ENCODE measurements at regions not wholly inside any gene's neighbourhood (a gene's known extent, or its start where the extent isn't known, plus 50 kb on each side); places are given as distances from the start of the nearest gene placed in this dataset.

- Mint-ChIP-seq H3K36me3 (ENCODE audit: low read depth) (no peaks in the 10 kb centered on the region), H3K4me1 (ENCODE audit: low read depth) (no peaks in the 10 kb centered on the region), H3K9me3 (no peaks in the 10 kb centered on the region), H3K27me3 (peaks cover 8% of the 10 kb centered on the region), H3K4me3 (no peak overlapping the region), H3K27ac (no peak overlapping the region)
- TF ChIP-seq, protein P1, sequence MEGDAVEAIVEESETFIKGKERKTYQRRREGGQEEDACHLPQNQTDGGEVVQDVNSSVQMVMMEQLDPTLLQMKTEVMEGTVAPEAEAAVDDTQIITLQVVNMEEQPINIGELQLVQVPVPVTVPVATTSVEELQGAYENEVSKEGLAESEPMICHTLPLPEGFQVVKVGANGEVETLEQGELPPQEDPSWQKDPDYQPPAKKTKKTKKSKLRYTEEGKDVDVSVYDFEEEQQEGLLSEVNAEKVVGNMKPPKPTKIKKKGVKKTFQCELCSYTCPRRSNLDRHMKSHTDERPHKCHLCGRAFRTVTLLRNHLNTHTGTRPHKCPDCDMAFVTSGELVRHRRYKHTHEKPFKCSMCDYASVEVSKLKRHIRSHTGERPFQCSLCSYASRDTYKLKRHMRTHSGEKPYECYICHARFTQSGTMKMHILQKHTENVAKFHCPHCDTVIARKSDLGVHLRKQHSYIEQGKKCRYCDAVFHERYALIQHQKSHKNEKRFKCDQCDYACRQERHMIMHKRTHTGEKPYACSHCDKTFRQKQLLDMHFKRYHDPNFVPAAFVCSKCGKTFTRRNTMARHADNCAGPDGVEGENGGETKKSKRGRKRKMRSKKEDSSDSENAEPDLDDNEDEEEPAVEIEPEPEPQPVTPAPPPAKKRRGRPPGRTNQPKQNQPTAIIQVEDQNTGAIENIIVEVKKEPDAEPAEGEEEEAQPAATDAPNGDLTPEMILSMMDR (IDR thresholded peaks at IDR 0.05) = no peak
- DNase-seq (no peak), ATAC-seq (no peak)
- ChIA-PET CTCF (interaction anchor here (0.8 to 1.2 kb wide), 3 partner anchors 37 to 204 kb away, joined by 3 to 4 read pairs (median 3); no protein-coding TSS in a partner anchor), POLR2A (no interaction called here)
- intact Hi-C loops (cut with micrococcal nuclease) = no loop called here
Observed at GRCh38 chr20:51185861-51186260, 163.0 kb upstream of the KCNG1 start.

- ATAC-seq (no peak), DNase-seq (no peak)
- POLR2A ChIA-PET = no interaction called here
- Mint-ChIP-seq H3K27ac (no peak overlapping the region), H3K4me3 (no peak overlapping the region), H3K4me1 (ENCODE audit: low read depth) (no peaks in the 10 kb centered on the region), H3K27me3 (peaks cover 8% of the 10 kb centered on the region), H3K36me3 (ENCODE audit: low read depth) (no peaks in the 10 kb centered on the region), H3K9me3 (no peaks in the 10 kb centered on the region)
- CTCF ChIA-PET = interaction anchor here (1.2 kb wide), 1 partner anchor 37 kb away, joined by 3 read pairs; no protein-coding TSS in a partner anchor
- TF ChIP-seq, protein P1 (IDR thresholded peaks at IDR 0.05) = no peak
- intact Hi-C loops (cut with micrococcal nuclease) = no loop called here
Observed at GRCh38 chr20:51185277-51185676, 162.4 kb upstream of the KCNG1 start.

DNA sequence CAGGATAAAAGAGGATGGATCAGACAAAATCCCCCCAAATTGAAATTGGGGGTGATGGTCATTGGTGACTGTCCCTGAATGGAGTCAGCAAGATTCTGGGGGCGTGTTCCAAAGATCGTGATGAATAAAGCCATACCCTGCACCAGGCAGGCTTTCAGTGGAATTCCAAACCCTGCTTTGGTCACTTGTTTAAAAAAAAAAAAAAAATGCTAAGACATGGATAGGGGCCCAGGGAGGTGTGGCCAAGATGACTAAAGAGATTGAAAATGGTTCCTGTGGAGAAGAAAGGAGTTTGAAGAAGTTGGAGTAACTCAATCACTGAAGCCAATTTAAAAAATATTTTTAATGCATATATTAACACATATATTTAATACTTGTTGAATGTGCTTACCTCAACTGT lies 161.4 kb upstream of the KCNG1 start:
- no peaks in the 10 kb centered on the region for H3K36me3 Mint-ChIP-seq (ENCODE audit: low read depth)
- H3K9me3 Mint-ChIP-seq = no peaks in the 10 kb centered on the region
- intact Hi-C loops (cut with micrococcal nuclease) = no loop called here
- H3K4me3 Mint-ChIP-seq = no peak overlapping the region
- DNase-seq (no peak), ATAC-seq (no peak)
- TF ChIP-seq, protein P1 (IDR thresholded peaks at IDR 0.05) = no peak
- no peaks in the 10 kb centered on the region for H3K4me1 Mint-ChIP-seq (ENCODE audit: low read depth)
- CTCF ChIA-PET = no interaction called here
- H3K27ac Mint-ChIP-seq = no peak overlapping the region
- peaks cover 16% of the 10 kb centered on the region for H3K27me3 Mint-ChIP-seq
- POLR2A ChIA-PET = interaction anchor here (0.7 kb wide), 1 partner anchor 210 kb away, joined by 3 read pairs; no protein-coding TSS in a partner anchor

GRCh38 chr20:51183451-51183850 lies 160.5 kb upstream of the KCNG1 start:
- Mint-ChIP-seq H3K9me3 (no peaks in the 10 kb centered on the region), H3K4me3 (no peak overlapping the region), H3K36me3 (ENCODE audit: low read depth) (no peaks in the 10 kb centered on the region), H3K27ac (no peak overlapping the region), H3K4me1 (ENCODE audit: low read depth) (no peaks in the 10 kb centered on the region), H3K27me3 (peaks cover 16% of the 10 kb centered on the region)
- POLR2A ChIA-PET = interaction anchor here (0.7 kb wide), 1 partner anchor 209 kb away, joined by 3 read pairs; no protein-coding TSS in a partner anchor
- ATAC-seq (no peak), DNase-seq (no peak)
- intact Hi-C loops (cut with micrococcal nuclease) = no loop called here
- TF ChIP-seq, protein P1 (IDR thresholded peaks at IDR 0.05) = no peak
- CTCF ChIA-PET = no interaction called here

- Mint-ChIP-seq H3K4me3 (no peak overlapping the region), H3K36me3 (ENCODE audit: low read depth) (no peaks in the 10 kb centered on the region), H3K9me3 (no peaks in the 10 kb centered on the region), H3K4me1 (ENCODE audit: low read depth) (no peaks in the 10 kb centered on the region), H3K27ac (no peak overlapping the region), H3K27me3 (peaks cover 16% of the 10 kb centered on the region)
- ChIA-PET CTCF (no interaction called here), POLR2A (no interaction called here)
- DNase-seq = no peak
- TF ChIP-seq, protein P1 (IDR thresholded peaks at IDR 0.05) = no peak
- ATAC-seq = no peak
- intact Hi-C loops (cut with micrococcal nuclease) = no loop called here
Observed at GRCh38 chr20:51182571-51182970, 159.7 kb upstream of the KCNG1 start.

All from activated CD8-positive, alpha-beta T cell treated with anti-CD3 and anti-CD28 coated beads for 36 hours (primary cell).